ENCODE measurements at regions not wholly inside any gene's neighbourhood (a gene's known extent, or its start where the extent isn't known, plus 50 kb on each side); places are given as distances from the start of the nearest gene placed in this dataset.
"Not testable (repeated sequence)": the region's sequence is repeated elsewhere in the genome, so short reads cannot be mapped to it uniquely, and the experiment has no call there.

- no peak for DNase-seq (ENCODE audit: low spot score)
Observed at GRCh38 chr21:32093646-32094462, 185.0 kb downstream of the MIS18A start.

GRCh38 chr21:32090956-32091355, 187.9 kb downstream of the MIS18A start:
- no peak for DNase-seq (ENCODE audit: low spot score)

- DNase-seq (ENCODE audit: low spot score) = no peak
Observed at GRCh38 chr21:32089766-32090165, 189.1 kb downstream of the MIS18A start.

- DNase-seq (ENCODE audit: low spot score) = no peak
Observed at GRCh38 chr21:32088471-32088870, 190.4 kb downstream of the MIS18A start.

- no peak for DNase-seq (ENCODE audit: low spot score)
Observed at GRCh38 chr21:32087447-32087846, 191.4 kb downstream of the MIS18A start.

GRCh38 chr21:32083197-32083596, 195.7 kb downstream of the MIS18A start:
- no peak for DNase-seq (ENCODE audit: low spot score)

- no peak for DNase-seq (ENCODE audit: low spot score)
Observed at GRCh38 chr21:32082466-32082865, 196.4 kb downstream of the MIS18A start.

GRCh38 chr21:32073593-32073992, 200.8 kb downstream of the HUNK start:
- no peak for DNase-seq (ENCODE audit: low spot score)

GRCh38 chr21:32073190-32073589, 200.4 kb downstream of the HUNK start:
- no peak for DNase-seq (ENCODE audit: low spot score)

- not testable (repeated sequence) for DNase-seq (ENCODE audit: low spot score)
Observed at GRCh38 chr21:32071620-32072019, 198.8 kb downstream of the HUNK start.

GRCh38 chr21:32070676-32071330, 198.0 kb downstream of the HUNK start:
- no peak for DNase-seq (ENCODE audit: low spot score)

GRCh38 chr21:32070126-32070525, 197.3 kb downstream of the HUNK start:
- no peak for DNase-seq (ENCODE audit: low spot score)

- DNase-seq (ENCODE audit: low spot score) = no peak
Observed at GRCh38 chr21:32065654-32066053, 192.8 kb downstream of the HUNK start.

GRCh38 chr21:32064281-32064910, 191.6 kb downstream of the HUNK start:
- DNase-seq (ENCODE audit: low spot score) = no peak

- no peak for DNase-seq (ENCODE audit: low spot score)
Observed at GRCh38 chr21:32062591-32063227, 189.9 kb downstream of the HUNK start.

- DNase-seq (ENCODE audit: low spot score) = no peak
Observed at GRCh38 chr21:32061729-32062128, 188.9 kb downstream of the HUNK start.

GRCh38 chr21:32056791-32057190, 184.0 kb downstream of the HUNK start:
- DNase-seq (ENCODE audit: low spot score) = no peak

GRCh38 chr21:32055305-32055704, 182.5 kb downstream of the HUNK start:
- no peak for DNase-seq (ENCODE audit: low spot score)
